ENCODE measurements at regions not wholly inside any gene's neighbourhood (a gene's known extent, or its start where the extent isn't known, plus 50 kb on each side); places are given as distances from the start of the nearest gene placed in this dataset.

- DNase-seq: no peak
- TF ChIP-seq CTCF (IDR thresholded peaks at IDR 0.05): no peak
- TF ChIP-seq POLR2A (IDR thresholded peaks at IDR 0.05): no peak
- intact Hi-C loops (cut with DNase I): no loop called here
- 63 to 67% methylated on average over 1 of the region's 1 CpG for WGBS, 2 donors
- Histone ChIP-seq H3K27me3 (no peaks in the 10 kb centered on the region), H3K4me3 (no peak overlapping the region), H3K9me3 (no peaks in the 10 kb centered on the region), H3K4me1 (no peaks in the 10 kb centered on the region), H3K27ac (no peak overlapping the region), H3K36me3 (replicated peaks in 1 of 2; ENCODE audit: insufficient read depth in 1 of 2, low read depth in 2 of 2) (no peaks in the 10 kb centered on the region)
- ATAC-seq: no peak
Measured at GRCh38 chr14:80146941-80147340, 64.4 kb downstream of the DIO2 start.

GRCh38 chr14:80136358-80136757 lies 74.9 kb downstream of the DIO2 start:
- Histone ChIP-seq H3K9me3 (no peaks in the 10 kb centered on the region), H3K4me1 (no peaks in the 10 kb centered on the region), H3K36me3 (replicated peaks in 1 of 2; ENCODE audit: insufficient read depth in 1 of 2, low read depth in 2 of 2) (no peaks in the 10 kb centered on the region), H3K27ac (peak overlapping the region in 2 of 4 donors; percentile 42 to 51), H3K4me3 (no peak overlapping the region), H3K27me3 (no peaks in the 10 kb centered on the region)
- 72 to 88% methylated on average over 4 of the region's 4 CpGs for WGBS, 2 donors
- no peak for TF ChIP-seq CTCF (IDR thresholded peaks at IDR 0.05)
- no peak for TF ChIP-seq POLR2A (IDR thresholded peaks at IDR 0.05)
- DNase-seq: peak in 3 of 4 donors; percentile 42 to 86 (median 77)
- intact Hi-C loops (cut with DNase I): no loop called here
- ATAC-seq: no peak

- H3K27me3 ChIP-seq: no peaks in the 10 kb centered on the region
- no peaks in the 10 kb centered on the region for H3K36me3 ChIP-seq (replicated peaks in 1 of 2; ENCODE audit: insufficient read depth in 1 of 2, low read depth in 2 of 2)
- H3K9me3 ChIP-seq: no peaks in the 10 kb centered on the region
- H3K4me3 ChIP-seq: no peak overlapping the region
- ATAC-seq: no peak
- intact Hi-C loops (cut with DNase I): no loop called here
- TF ChIP-seq POLR2A (IDR thresholded peaks at IDR 0.05) (no peak), CTCF (IDR thresholded peaks at IDR 0.05) (no peak)
- 36 to 40% methylated on average over 3 of the region's 3 CpGs for WGBS, 2 donors
- DNase-seq: no peak
- peak overlapping the region in 3 of 4 donors; percentile 34 to 51 (median 42) for H3K27ac ChIP-seq
- H3K4me1 ChIP-seq: no peaks in the 10 kb centered on the region
Measured at GRCh38 chr14:80135305-80136088, 75.8 kb downstream of the DIO2 start.

GRCh38 chr14:80134321-80134720 lies 77.0 kb downstream of the DIO2 start:
- intact Hi-C loops (cut with DNase I): no loop called here
- DNase-seq (no peak), ATAC-seq (no peak)
- WGBS, 2 donors: 32 to 38% methylated on average over 1 of the region's 1 CpG
- no peaks in the 10 kb centered on the region for H3K4me1 ChIP-seq
- no peaks in the 10 kb centered on the region for H3K36me3 ChIP-seq (replicated peaks in 1 of 2; ENCODE audit: insufficient read depth in 1 of 2, low read depth in 2 of 2)
- H3K9me3 ChIP-seq: no peaks in the 10 kb centered on the region
- no peak overlapping the region for H3K4me3 ChIP-seq
- H3K27ac ChIP-seq: peak overlapping the region in 1 of 4 donors; percentile 2
- TF ChIP-seq POLR2A (IDR thresholded peaks at IDR 0.05) (no peak), CTCF (IDR thresholded peaks at IDR 0.05) (no peak)
- H3K27me3 ChIP-seq: no peaks in the 10 kb centered on the region

GRCh38 chr14:80133457-80133856 lies 77.8 kb downstream of the DIO2 start:
- peak in 3 of 4 donors; percentile 17 to 27 (median 21) for DNase-seq
- H3K9me3 ChIP-seq: no peaks in the 10 kb centered on the region
- 24 to 32% methylated on average over 3 of the region's 3 CpGs for WGBS, 2 donors
- peak; percentile 62 for ATAC-seq
- H3K36me3 ChIP-seq (replicated peaks in 1 of 2; ENCODE audit: insufficient read depth in 1 of 2, low read depth in 2 of 2): no peaks in the 10 kb centered on the region
- intact Hi-C loops (cut with DNase I): no loop called here
- H3K4me3 ChIP-seq: no peak overlapping the region
- H3K4me1 ChIP-seq: no peaks in the 10 kb centered on the region
- peak overlapping the region in 2 of 4 donors; percentile 2 to 54 for H3K27ac ChIP-seq
- TF ChIP-seq POLR2A (IDR thresholded peaks at IDR 0.05) (no peak), CTCF (IDR thresholded peaks at IDR 0.05) (no peak)
- H3K27me3 ChIP-seq: no peaks in the 10 kb centered on the region

Data from body of pancreas (tissue), 4 donors.